IMR-90 (cell line): ENCODE measurements at regions not wholly inside any gene's neighbourhood (a gene's known extent, or its start where the extent isn't known, plus 50 kb on each side); places are given as distances from the start of the nearest gene placed in this dataset.
A peak's percentile ranks its signal among the peaks of the same experiment; 100 is the strongest.

ENCODE experiments used
- ATAC-seq: fragments of 200-7000 bp; cut with Tn5 transposase; 2 replicates; pipeline ENCODE4 v1.9.1; 2020; ENCODE audit warnings: low read depth, mild to moderate bottlenecking, moderate library complexity
- BruUV-seq: library from RNA; stranded (reverse); fragments of 400-500 nt; replicated peaks from 2 replicates; lab custom pipeline; 2021; lab: Mats Ljungman, UMichigan
- CTCF ChIA-PET: fragments of 300-600 bp; formaldehyde crosslinking; extraction: SDS; loops from one replicate; lab custom pipeline; 2021; ENCODE audit warnings: antibody characterized with exemption; lab: Yijun Ruan, JAX
- POLR2A ChIA-PET: fragments of 300-600 bp; sonication (Branson Sonifier 250); formaldehyde crosslinking; loops from one replicate; lab custom pipeline; 2022; ENCODE audit warnings: antibody characterized with exemption; ENCODE audit not compliant: unreplicated experiment; lab: Charles Lee
- DNase-seq: peaks from one replicate; pipeline ENCODE4 v3.0.0; 2013
- H2AFZ ChIP-seq: replicated peaks from 2 replicates; pipeline ENCODE3; 2013; ENCODE audit warnings: low read length, mild to moderate bottlenecking; ENCODE audit not compliant: poor library complexity
- H2AK5ac ChIP-seq: 2 replicates; pipeline ENCODE4 v1.6.1; 2013; ENCODE audit warnings: low read depth, low read length, inconsistent platforms
- H2AK9ac ChIP-seq: replicated peaks from 2 replicates; pipeline ENCODE3; 2013; ENCODE audit warnings: mild to moderate bottlenecking, low read depth, low read length, moderate library complexity; ENCODE audit not compliant: poor library complexity
- H2BK120ac ChIP-seq: 2 replicates; pipeline ENCODE4 v1.6.1; 2013; ENCODE audit warnings: low read depth, low read length, inconsistent platforms
- H2BK15ac ChIP-seq: 3 replicates; pipeline ENCODE4 v1.6.1; 2013; ENCODE audit warnings: low read depth, low read length, inconsistent platforms
- H2BK20ac ChIP-seq: 2 replicates; pipeline ENCODE4 v1.6.1; 2013; ENCODE audit warnings: low read depth, mild to moderate bottlenecking, inconsistent platforms, low read length, moderate library complexity
- H2BK5ac ChIP-seq: 2 replicates; pipeline ENCODE4 v1.6.1; 2013; ENCODE audit warnings: mild to moderate bottlenecking, low read depth, low read length, inconsistent platforms; ENCODE audit not compliant: poor library complexity, severe bottlenecking
- H3K14ac ChIP-seq: replicated peaks from 2 replicates; pipeline ENCODE4 v1.6.1; 2013; ENCODE audit warnings: low read depth, low read length, inconsistent platforms
- H3K18ac ChIP-seq: 2 replicates; pipeline ENCODE4 v1.6.1; 2013; ENCODE audit warnings: low read depth, low read length, control low read depth
- H3K23ac ChIP-seq: 2 replicates; pipeline ENCODE4 v1.6.1; 2013; ENCODE audit warnings: low read depth, low read length, inconsistent platforms
- H3K27ac ChIP-seq: 2 replicates; pipeline ENCODE4 v1.5.1; 2013; ENCODE audit warnings: mild to moderate bottlenecking, control low read depth, low read length; ENCODE audit not compliant: insufficient read depth
- H3K27me3 ChIP-seq: 2 replicates; pipeline ENCODE4 v1.6.1; 2013; ENCODE audit warnings: low read length; ENCODE audit not compliant: control insufficient read depth, insufficient read depth
- H3K36me3 ChIP-seq: 2 replicates; pipeline ENCODE4 v1.6.1; 2013; ENCODE audit warnings: low read length, mixed read lengths; ENCODE audit not compliant: control insufficient read depth, insufficient read depth
- H3K4ac ChIP-seq: 2 replicates; pipeline ENCODE4 v1.6.1; 2013; ENCODE audit warnings: low read depth, low read length, inconsistent platforms
- H3K4me1 ChIP-seq: 2 replicates; pipeline ENCODE4 v1.6.1; 2013; ENCODE audit warnings: low read length, mixed read lengths; ENCODE audit not compliant: control insufficient read depth, insufficient read depth
- H3K4me2 ChIP-seq: 2 replicates; pipeline ENCODE4 v1.6.1; 2013; ENCODE audit warnings: low read depth, mild to moderate bottlenecking, control low read depth, low read length, moderate library complexity
- H3K4me3 ChIP-seq: 2 replicates; pipeline ENCODE4 v1.5.1; 2013; ENCODE audit warnings: low read depth, mild to moderate bottlenecking, control low read depth, low read length, moderate library complexity; ENCODE audit not compliant: insufficient read depth
- H3K56ac ChIP-seq: 2 replicates; pipeline ENCODE4 v1.6.1; 2013; ENCODE audit warnings: low read length, inconsistent platforms; ENCODE audit not compliant: insufficient read depth; ENCODE audit errors: extremely low read depth
- H3K79me1 ChIP-seq, 2 experiments: 2 replicates each; pipeline ENCODE4 v1.6.1; 2013; ENCODE audit warnings: low read length in 2 of 2, inconsistent platforms in 1 of 2, low read depth in 1 of 2
- H3K9ac ChIP-seq: 2 replicates; pipeline ENCODE4 v1.6.1; 2013; ENCODE audit warnings: low read depth, low read length, control low read depth
- H3K9me1 ChIP-seq: 2 replicates; pipeline ENCODE4 v1.6.1; 2013; ENCODE audit warnings: low read length, inconsistent platforms; ENCODE audit not compliant: insufficient read depth
- H3K9me3 ChIP-seq: 2 replicates; pipeline ENCODE4 v1.6.1; 2013; ENCODE audit warnings: low read length; ENCODE audit not compliant: control insufficient read depth, insufficient read depth
- H4K20me1 ChIP-seq: 2 replicates; pipeline ENCODE4 v1.6.1; 2013; ENCODE audit warnings: low read length, inconsistent platforms; ENCODE audit not compliant: insufficient read depth
- H4K5ac ChIP-seq: 2 replicates; pipeline ENCODE4 v1.6.1; 2013; ENCODE audit warnings: mild to moderate bottlenecking, low read depth, low read length, control low read depth
- H4K8ac ChIP-seq, 2 experiments: 2 replicates each; pipeline ENCODE4 v1.6.1; 2013; ENCODE audit warnings: low read depth in 2 of 2, low read length in 2 of 2, control low read depth in 1 of 2, inconsistent platforms in 1 of 2
- H4K91ac ChIP-seq: 2 replicates; pipeline ENCODE4 v1.6.1; 2013; ENCODE audit warnings: low read depth, low read length, inconsistent platforms; ENCODE audit not compliant: insufficient read depth
- MAFK ChIP-seq: IDR thresholded peaks from 2 replicates; pipeline ENCODE4 v1.6.1; 2012; ENCODE audit warnings: low read depth, low read length, improper control_type of control experiment
- RAD21 ChIP-seq: IDR thresholded peaks from 2 replicates; pipeline ENCODE4 v1.6.1; 2012; ENCODE audit warnings: low read length, improper control_type of control experiment
- dilution Hi-C: fragments of 300-500 bp; cut with HindIII; formaldehyde crosslinking; loops from one replicate; pipeline ENCODE4 v1.14.3; 2018; ENCODE audit warnings: low sequenced_read_pairs; ENCODE audit not compliant: unreplicated experiment
- in situ Hi-C: fragments of 300-500 bp; cut with MboI; formaldehyde crosslinking; loops from 3 replicates; pipeline ENCODE4 v1.14.3; 2019; ENCODE audit warnings: low sequenced_read_pairs, inconsistent platforms, mixed read lengths
- intact Hi-C: fragments of 100-400 bp; cut with micrococcal nuclease; formaldehyde crosslinking; loops from 2 replicates; pipeline ENCODE4 v1.10.0; 2022

- no peak overlapping the region for H2BK5ac ChIP-seq
- no peak overlapping the region for H3K27ac ChIP-seq
- H3K4me2 ChIP-seq, result no peak overlapping the region
- no peak overlapping the region for H4K8ac ChIP-seq
- H3K4me3 ChIP-seq, result no peak overlapping the region
- ATAC-seq (no peak), DNase-seq (no peak)
- H2BK120ac ChIP-seq, result no peak overlapping the region
- in situ Hi-C loops (no loop called here), intact Hi-C loops (no loop called here), dilution Hi-C loops (no loop called here)
- no peak overlapping the region for H3K4ac ChIP-seq
- no peaks in the 10 kb centered on the region for H4K20me1 ChIP-seq
- peak; percentile 63 for TF ChIP-seq MAFK
- TF ChIP-seq RAD21, result no peak
- no peak overlapping the region for H3K56ac ChIP-seq
- H3K36me3 ChIP-seq, result no peaks in the 10 kb centered on the region
- no TSS peak for BruUV-seq
- H3K23ac ChIP-seq, result no peak overlapping the region
- POLR2A ChIA-PET, result no interaction called here
- no peaks in the 10 kb centered on the region for H3K79me1 ChIP-seq
- no peaks in the 10 kb centered on the region for H3K9me3 ChIP-seq
- H2BK20ac ChIP-seq, result no peak overlapping the region
- H3K4me1 ChIP-seq, result no peaks in the 10 kb centered on the region
- H2AK5ac ChIP-seq, result no peak overlapping the region
- H3K9ac ChIP-seq, result no peak overlapping the region
- H4K5ac ChIP-seq, result no peak overlapping the region
- H3K14ac ChIP-seq, result no peak overlapping the region
- H2AK9ac ChIP-seq, result no peak overlapping the region
- no peaks in the 10 kb centered on the region for H3K9me1 ChIP-seq
- H3K18ac ChIP-seq, result no peak overlapping the region
- CTCF ChIA-PET, result no interaction called here
- H3K27me3 ChIP-seq, result no peaks in the 10 kb centered on the region
- H2AFZ ChIP-seq, result no peak overlapping the region
- no peak overlapping the region for H2BK15ac ChIP-seq
- H4K91ac ChIP-seq, result no peak overlapping the region
Observed at GRCh38 chr4:34094114-34094513, 2150.2 kb downstream of the ARAP2 start.
